Right lobe of liver (tissue), 6 donors: ENCODE measurements at regions not wholly inside any gene's neighbourhood (a gene's known extent, or its start where the extent isn't known, plus 50 kb on each side); places are given as distances from the start of the nearest gene placed in this dataset.

Source experiments
- ATAC-seq, 4 donors: fragments of 200-7000 bp; cut with Tn5 transposase; one replicate each; pipeline ENCODE4 v1.9.1; 2020; ENCODE audit warnings: mild to moderate bottlenecking in 4 of 4, moderate library complexity in 4 of 4
- DNase-seq, 3 donors: peaks; one replicate each; pipeline ENCODE4 v3.0.0-alpha.2; 2020
- H3K27ac ChIP-seq, 3 donors: fragments of 200-600 bp; one replicate each; pipeline ENCODE4 v1.8.0; 2022
- H3K27me3 ChIP-seq, 2 donors: fragments of 200-600 bp; one replicate each; pipeline ENCODE4 v1.8.0; 2022
- H3K36me3 ChIP-seq, 4 donors: fragments of 200-600 bp; sonication (generic) in 1 of 4; one replicate each; pipeline versions ENCODE4 v1.5.1 to v1.8.0; 2017 to 2022; ENCODE audit warnings: control low read depth in 1 of 4
- H3K4me1 ChIP-seq, 4 donors: fragments of 200-600 bp; sonication (generic) in 1 of 4; one replicate each; pipeline versions ENCODE4 v1.5.1 to v1.8.0; 2017 to 2022; ENCODE audit warnings: control low read depth in 1 of 4
- H3K4me3 ChIP-seq, 3 donors: fragments of 200-600 bp; one replicate each; pipeline ENCODE4 v1.8.0; 2022
- H3K9me3 ChIP-seq, 4 donors: fragments of 200-600 bp; sonication (generic) in 1 of 4; one replicate each; pipeline versions ENCODE4 v1.5.1 to v1.8.0; 2017 to 2022; ENCODE audit warnings: control low read depth in 1 of 4
- POLR2A ChIP-seq: fragments of 450-650 bp; IDR thresholded peaks from one replicate; pipeline ENCODE4 v1.6.1; 2017; ENCODE audit warnings: antibody characterized with exemption, mild to moderate bottlenecking
- WGBS: methylation state at CpG from one replicate; pipeline ENCODE4 v1.1.6; 2018; ENCODE audit warnings: low coverage, low lambda C conversion rate; ENCODE audit not compliant: insufficient coverage; ENCODE audit errors: missing lambda C conversion rate; 5-methylcytosine and 5-hydroxymethylcytosine counted together
- intact Hi-C, 2 donors: fragments of 100-400 bp; cut with DNase I; formaldehyde crosslinking; loops; one replicate each; pipeline versions ENCODE4 v1.11.2 to v1.14.1; 2022
- TF ChIP-seq, protein P1 (sequence below), 4 donors: fragments of 200-600 bp in 3 of 4; fragments of 450-650 bp in 1 of 4; IDR thresholded peaks; one replicate each; pipeline versions ENCODE4 v1.5.1 to v1.8.0; 2016 to 2022; ENCODE audit warnings: antibody characterized with exemption in 4 of 4, mild to moderate bottlenecking in 2 of 4
- donor health status: DM: no; HTN: yes; CAD: no.
- donor health status: DM: no; HTN: no; CAD: no.
- donor health status: DM: no; HTN: no; CAD: no.
- donor health status: DM: no; HTN: yes; CAD: no.
- donor health status: DM: no; HTN: yes; CAD: no.

DNA sequence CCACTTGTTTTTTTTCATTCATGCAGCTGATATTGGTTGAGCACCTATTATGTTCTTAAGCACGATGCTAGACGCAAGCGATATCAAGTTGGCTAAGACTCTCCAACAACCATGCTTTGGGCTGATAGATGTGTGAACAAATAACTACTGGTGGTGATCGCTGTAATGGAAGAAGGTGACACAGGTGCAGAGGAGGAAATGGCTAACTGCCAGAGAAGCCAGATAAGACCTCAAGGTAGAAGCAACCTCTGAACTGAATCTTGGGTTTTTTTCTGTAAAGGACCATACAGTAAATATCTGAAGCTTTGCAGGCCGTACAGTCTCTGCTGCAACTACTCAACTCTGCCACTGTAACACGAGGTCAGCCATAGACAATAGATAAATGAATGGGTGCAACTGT lies 97.9 kb downstream of the C17orf67 start:
- DNase-seq (no peak), ATAC-seq (no peak)
- 93% methylated on average over 5 of the region's 6 CpGs for WGBS
- no peak overlapping the region for H3K27ac ChIP-seq
- intact Hi-C loops, result no loop called here
- no peaks in the 10 kb centered on the region for H3K27me3 ChIP-seq
- H3K4me1 ChIP-seq, result no peaks in the 10 kb centered on the region
- H3K9me3 ChIP-seq, result no peaks in the 10 kb centered on the region
- no peaks in the 10 kb centered on the region for H3K36me3 ChIP-seq
- TF ChIP-seq, protein P1, sequence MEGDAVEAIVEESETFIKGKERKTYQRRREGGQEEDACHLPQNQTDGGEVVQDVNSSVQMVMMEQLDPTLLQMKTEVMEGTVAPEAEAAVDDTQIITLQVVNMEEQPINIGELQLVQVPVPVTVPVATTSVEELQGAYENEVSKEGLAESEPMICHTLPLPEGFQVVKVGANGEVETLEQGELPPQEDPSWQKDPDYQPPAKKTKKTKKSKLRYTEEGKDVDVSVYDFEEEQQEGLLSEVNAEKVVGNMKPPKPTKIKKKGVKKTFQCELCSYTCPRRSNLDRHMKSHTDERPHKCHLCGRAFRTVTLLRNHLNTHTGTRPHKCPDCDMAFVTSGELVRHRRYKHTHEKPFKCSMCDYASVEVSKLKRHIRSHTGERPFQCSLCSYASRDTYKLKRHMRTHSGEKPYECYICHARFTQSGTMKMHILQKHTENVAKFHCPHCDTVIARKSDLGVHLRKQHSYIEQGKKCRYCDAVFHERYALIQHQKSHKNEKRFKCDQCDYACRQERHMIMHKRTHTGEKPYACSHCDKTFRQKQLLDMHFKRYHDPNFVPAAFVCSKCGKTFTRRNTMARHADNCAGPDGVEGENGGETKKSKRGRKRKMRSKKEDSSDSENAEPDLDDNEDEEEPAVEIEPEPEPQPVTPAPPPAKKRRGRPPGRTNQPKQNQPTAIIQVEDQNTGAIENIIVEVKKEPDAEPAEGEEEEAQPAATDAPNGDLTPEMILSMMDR (IDR thresholded peaks at IDR 0.05), result no peak
- TF ChIP-seq POLR2A, result no peak
- H3K4me3 ChIP-seq, result no peak overlapping the region

DNA sequence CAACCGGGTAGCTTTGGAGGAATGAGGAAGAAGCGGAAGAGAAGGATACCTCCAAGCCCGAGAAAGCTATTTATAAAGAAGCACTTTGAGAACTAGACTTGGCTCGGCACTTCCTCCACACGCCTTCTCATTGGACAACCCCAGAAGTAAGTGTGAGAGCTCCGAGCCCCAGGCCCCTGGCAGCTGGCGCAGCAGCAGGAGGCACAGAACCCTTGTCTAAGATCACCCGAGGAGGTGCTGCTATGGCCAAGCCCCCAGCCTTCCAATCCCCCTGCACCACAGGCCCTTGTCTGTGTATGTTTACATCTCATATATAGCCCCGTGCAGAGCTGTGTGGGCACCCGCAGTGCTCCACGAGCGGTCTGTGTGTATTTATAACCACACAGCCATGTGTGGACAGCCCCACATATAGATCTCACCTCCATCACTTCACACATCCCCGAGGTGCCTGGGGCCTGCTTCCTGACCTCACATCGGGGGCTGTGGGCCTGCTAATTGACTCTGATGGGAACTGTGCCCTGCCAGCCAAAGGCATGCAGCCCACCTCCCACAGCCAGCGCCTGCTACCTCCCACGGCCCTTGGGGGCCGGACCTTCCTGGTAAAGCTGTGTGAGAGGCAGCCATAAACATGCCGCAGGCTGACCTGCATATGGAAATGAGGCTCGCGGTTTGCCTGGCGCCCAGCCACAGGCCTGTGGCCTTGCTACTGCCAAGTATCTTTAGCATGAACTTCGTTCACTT lies 96.1 kb downstream of the C17orf67 start:
- no peaks in the 10 kb centered on the region for H3K9me3 ChIP-seq
- H3K4me1 ChIP-seq, result no peaks in the 10 kb centered on the region
- H3K36me3 ChIP-seq, result no peaks in the 10 kb centered on the region
- WGBS, result 50% methylated on average over 4 of the region's 22 CpGs
- H3K27me3 ChIP-seq, result no peaks in the 10 kb centered on the region
- no peak for TF ChIP-seq POLR2A
- TF ChIP-seq, protein P1 (IDR thresholded peaks at IDR 0.05), result no peak
- no peak for DNase-seq
- ATAC-seq, result peak in 1 of 4 donors; percentile 21
- intact Hi-C loops, result no loop called here
- H3K27ac ChIP-seq, result no peak overlapping the region
- H3K4me3 ChIP-seq, result no peak overlapping the region

DNA sequence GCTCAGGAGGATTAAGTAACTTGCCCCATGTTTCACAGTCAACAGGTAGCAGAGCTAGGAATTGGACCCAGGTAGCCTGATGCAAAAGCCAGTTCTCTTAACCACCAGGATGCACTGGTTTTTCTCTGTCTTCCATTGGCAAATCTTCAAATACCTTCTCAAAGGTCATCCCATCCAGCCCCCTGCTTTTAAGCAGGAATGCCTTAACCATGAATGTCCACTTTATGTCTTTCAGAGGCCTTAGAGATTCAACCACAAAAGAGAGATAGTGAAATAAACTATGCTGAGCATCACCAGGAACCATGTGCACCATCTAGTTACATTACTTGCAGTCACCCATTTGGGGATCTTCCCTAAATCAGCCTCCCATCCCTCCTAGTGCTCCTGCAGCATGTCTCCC lies 94.3 kb downstream of the C17orf67 start:
- Histone ChIP-seq H3K9me3 (no peaks in the 10 kb centered on the region), H3K36me3 (no peaks in the 10 kb centered on the region), H3K27ac (no peak overlapping the region), H3K27me3 (no peaks in the 10 kb centered on the region), H3K4me3 (no peak overlapping the region), H3K4me1 (no peaks in the 10 kb centered on the region)
- intact Hi-C loops, result no loop called here
- DNase-seq (no peak), ATAC-seq (no peak)
- TF ChIP-seq, protein P1 (IDR thresholded peaks at IDR 0.05), result no peak
- no peak for TF ChIP-seq POLR2A

DNA sequence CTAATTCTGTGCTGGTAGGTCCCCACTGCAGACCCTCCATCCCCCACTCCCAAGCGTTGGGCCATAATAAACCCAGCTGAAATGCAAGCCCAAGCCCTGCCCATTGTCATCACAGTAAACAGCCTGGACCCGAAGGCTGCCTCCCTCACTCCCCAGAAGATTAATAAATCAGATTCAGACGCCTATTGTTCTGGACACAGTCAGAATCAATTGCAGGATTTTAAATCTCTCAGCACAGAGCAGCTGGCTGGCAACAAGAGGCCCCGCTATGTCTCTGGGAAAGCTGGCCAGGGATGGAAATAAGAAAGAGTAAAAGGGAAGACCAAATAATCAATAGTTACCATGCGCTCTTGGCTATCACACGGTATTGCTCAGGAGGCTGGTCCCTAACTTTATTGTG lies 93.9 kb downstream of the C17orf67 start:
- 47% methylated on average over 6 of the region's 6 CpGs for WGBS
- no peak for DNase-seq

More for the DNA sequence above, 93.9 kb downstream of the C17orf67 start:
- no peaks in the 10 kb centered on the region for H3K36me3 ChIP-seq
- TF ChIP-seq, protein P1 (IDR thresholded peaks at IDR 0.05), result no peak
- no peak for TF ChIP-seq POLR2A
- H3K27me3 ChIP-seq, result no peaks in the 10 kb centered on the region
- intact Hi-C loops, result no loop called here
- ATAC-seq, result no peak
- no peaks in the 10 kb centered on the region for H3K4me1 ChIP-seq
- no peak overlapping the region for H3K27ac ChIP-seq
- H3K9me3 ChIP-seq, result no peaks in the 10 kb centered on the region
- H3K4me3 ChIP-seq, result no peak overlapping the region
